ENCODE measurements at regions not wholly inside any gene's neighbourhood (a gene's known extent, or its start where the extent isn't known, plus 50 kb on each side); places are given as distances from the start of the nearest gene placed in this dataset.

DNA sequence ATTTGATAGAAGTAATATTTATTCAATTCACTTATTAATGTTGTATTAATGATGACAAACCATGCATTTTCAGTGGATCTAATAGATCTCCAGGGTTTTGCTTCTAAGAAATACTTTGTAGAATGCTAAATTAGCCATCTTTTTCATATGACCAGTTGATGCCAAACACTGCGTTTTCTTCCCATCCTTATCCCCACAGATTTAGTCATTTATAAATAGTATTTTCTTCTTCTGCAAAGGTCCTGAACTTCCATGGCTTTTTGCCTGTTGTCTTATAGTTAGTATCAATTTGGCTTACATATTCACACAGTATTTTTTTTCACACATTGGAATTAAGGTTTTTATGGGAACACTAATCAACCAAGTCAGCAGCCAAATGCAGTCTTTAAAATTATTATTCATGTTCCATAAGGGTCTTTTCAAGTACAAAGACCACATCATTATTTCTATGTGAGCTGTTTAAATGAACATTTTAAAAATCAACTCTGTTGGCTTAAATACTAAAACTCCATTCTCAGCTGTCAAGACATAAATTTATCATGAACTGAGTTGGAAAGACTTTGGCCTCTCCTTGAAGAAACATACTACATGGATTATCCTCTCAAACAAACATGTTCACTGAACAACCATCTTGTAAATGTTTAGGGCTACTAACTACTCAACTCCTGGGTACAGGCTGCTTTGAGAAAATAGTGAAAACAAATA, 1278.4 kb upstream of the FLRT2 start:
- Mint-ChIP-seq H3K9me3 (peaks cover 5% of the 10 kb centered on the region), H3K27me3 (no peaks in the 10 kb centered on the region), H3K4me1 (no peaks in the 10 kb centered on the region), H3K36me3 (no peaks in the 10 kb centered on the region), H3K4me3 (no peak overlapping the region), H3K27ac (no peak overlapping the region)
- no peak for ATAC-seq

DNA sequence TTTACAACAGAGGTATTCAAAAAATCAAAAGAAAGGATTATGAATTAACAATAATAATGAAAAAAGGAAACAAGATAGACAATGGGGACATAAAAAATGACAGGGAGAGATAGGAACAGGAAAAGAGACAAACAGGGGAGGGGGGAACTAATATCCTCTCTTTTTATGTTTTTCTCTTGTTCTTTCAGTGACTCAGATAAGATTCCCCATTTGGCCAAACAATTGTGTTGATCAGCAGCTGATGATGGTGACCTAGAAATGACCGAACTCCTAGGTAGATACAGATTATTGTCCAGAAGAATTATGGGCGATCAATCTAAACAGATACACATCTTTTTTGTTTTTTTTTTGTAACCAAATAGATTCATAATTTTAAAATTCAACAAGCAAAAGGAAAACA, 1277.2 kb upstream of the FLRT2 start:
- H3K27ac Mint-ChIP-seq = no peak overlapping the region

DNA sequence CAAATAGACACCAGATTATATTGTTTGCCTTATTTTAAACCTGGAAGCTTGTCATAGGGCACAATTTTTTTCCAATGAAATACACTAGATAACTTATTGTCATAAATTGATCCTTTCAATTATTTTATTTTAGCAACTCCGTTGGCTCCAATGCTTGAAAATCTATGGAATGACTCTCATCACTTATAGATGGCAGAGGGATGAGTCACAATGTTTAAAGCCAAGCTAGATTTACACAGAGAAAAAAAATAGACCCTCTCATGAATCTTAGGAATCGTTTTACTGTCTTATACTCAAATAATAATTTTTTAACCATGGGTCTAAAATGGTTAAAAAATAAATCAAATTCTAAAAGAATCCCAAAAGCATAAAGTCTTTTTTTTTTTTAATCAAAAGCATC, 1276.6 kb upstream of the FLRT2 start:
- H3K27me3 Mint-ChIP-seq = no peaks in the 10 kb centered on the region
- peaks cover 5% of the 10 kb centered on the region for H3K9me3 Mint-ChIP-seq
- no peaks in the 10 kb centered on the region for H3K36me3 Mint-ChIP-seq
- no peak overlapping the region for H3K4me3 Mint-ChIP-seq
- no peak for ATAC-seq
- H3K27ac Mint-ChIP-seq = no peak overlapping the region
- H3K4me1 Mint-ChIP-seq = no peaks in the 10 kb centered on the region

More for the DNA sequence above, 1277.2 kb upstream of the FLRT2 start:
- no peaks in the 10 kb centered on the region for H3K36me3 Mint-ChIP-seq
- H3K9me3 Mint-ChIP-seq = peaks cover 5% of the 10 kb centered on the region
- ATAC-seq = no peak
- no peaks in the 10 kb centered on the region for H3K4me1 Mint-ChIP-seq
- H3K27me3 Mint-ChIP-seq = no peaks in the 10 kb centered on the region
- no peak overlapping the region for H3K4me3 Mint-ChIP-seq

DNA sequence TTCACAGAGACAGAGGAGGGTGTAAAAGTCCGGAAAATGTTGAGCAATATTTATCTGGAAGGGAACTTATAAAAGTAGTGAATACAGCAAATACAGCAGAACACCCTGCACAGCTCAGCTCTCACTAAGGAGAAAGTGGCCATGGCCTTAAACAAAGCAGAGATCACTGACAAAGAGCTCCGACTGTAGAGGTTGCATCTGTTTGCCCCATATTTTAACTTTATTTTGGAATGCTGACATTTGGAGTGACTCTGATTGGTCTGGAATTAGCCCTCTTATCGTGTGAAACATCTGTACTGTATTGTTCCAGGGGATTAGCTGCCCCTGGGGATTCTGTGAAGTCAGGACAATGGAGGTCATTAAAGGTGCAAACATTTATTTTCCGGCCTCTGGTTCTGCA, 1275.7 kb upstream of the FLRT2 start:
- no peak overlapping the region for H3K4me3 Mint-ChIP-seq
- no peaks in the 10 kb centered on the region for H3K36me3 Mint-ChIP-seq
- H3K9me3 Mint-ChIP-seq = peaks cover 5% of the 10 kb centered on the region
- no peaks in the 10 kb centered on the region for H3K27me3 Mint-ChIP-seq
- no peak overlapping the region for H3K27ac Mint-ChIP-seq
- ATAC-seq = no peak
- H3K4me1 Mint-ChIP-seq = no peaks in the 10 kb centered on the region

DNA sequence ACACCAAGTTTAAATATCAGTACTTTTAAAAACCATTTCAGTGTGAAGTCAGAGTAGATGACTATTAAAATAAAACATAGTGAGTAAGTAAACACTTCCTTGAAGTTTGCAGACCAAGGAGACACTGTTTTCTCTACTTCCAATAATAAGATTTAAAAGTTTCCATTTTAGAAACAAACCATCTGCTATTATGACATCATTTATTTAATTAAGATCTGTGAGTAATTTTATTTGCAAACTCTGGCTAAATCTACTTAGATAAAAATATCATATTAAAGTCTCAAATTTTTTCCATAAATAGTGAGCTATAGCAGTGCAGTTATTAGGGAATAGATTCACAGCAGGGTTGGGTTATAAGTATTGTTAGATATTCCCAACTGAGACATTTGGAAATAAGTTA, 1267.0 kb upstream of the FLRT2 start:
- H3K27me3 Mint-ChIP-seq = no peaks in the 10 kb centered on the region
- no peak overlapping the region for H3K4me3 Mint-ChIP-seq
- no peak for ATAC-seq
- no peaks in the 10 kb centered on the region for H3K36me3 Mint-ChIP-seq
- H3K9me3 Mint-ChIP-seq = no peaks in the 10 kb centered on the region
- H3K27ac Mint-ChIP-seq = no peak overlapping the region
- H3K4me1 Mint-ChIP-seq = no peaks in the 10 kb centered on the region

DNA sequence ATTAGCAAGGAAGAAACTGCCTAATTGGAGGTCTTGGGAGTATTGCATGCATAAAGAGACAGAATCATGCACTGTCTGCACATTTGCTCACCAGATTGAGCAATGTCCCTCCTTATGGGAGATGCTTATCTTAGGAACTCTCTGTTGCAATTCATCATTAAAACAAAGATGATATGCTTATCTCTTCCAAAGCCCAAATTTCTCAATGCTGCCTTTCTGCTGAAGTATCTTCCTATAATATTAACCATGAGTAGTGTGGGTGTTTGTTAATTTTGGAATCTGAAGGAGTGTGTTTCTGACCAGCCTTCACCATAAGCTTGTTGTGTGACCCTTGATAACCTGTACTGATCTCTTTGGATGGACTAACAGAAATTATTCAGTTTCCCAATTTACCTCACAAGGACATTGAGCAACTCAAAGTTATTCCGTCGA, 1257.6 kb upstream of the FLRT2 start:
- Mint-ChIP-seq H3K9me3 (peaks cover 4% of the 10 kb centered on the region), H3K36me3 (no peaks in the 10 kb centered on the region), H3K4me1 (no peaks in the 10 kb centered on the region), H3K27ac (no peak overlapping the region), H3K27me3 (no peaks in the 10 kb centered on the region), H3K4me3 (no peak overlapping the region)
- ATAC-seq = no peak

DNA sequence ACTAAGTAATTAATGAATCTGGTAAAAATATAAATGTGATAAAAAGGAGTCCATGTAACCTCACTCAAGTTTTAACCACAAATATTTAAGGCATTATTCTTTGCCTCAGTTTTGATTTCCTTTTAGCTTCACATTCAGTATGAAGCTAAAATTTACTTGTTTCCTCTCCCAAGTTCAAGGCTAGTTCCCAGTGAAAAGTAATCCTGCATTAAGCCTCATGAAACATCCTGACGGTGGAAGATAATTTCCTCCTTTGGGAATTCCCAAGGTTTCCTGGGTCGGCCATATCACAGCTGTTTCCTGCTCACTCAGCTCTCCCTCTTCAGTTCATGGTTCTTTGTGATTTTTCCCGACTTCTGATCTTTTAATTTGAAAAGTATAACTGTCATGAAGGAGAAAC, 1256.8 kb upstream of the FLRT2 start:
- Mint-ChIP-seq H3K4me3 (no peak overlapping the region), H3K36me3 (no peaks in the 10 kb centered on the region), H3K9me3 (peaks cover 4% of the 10 kb centered on the region), H3K4me1 (no peaks in the 10 kb centered on the region), H3K27ac (no peak overlapping the region), H3K27me3 (no peaks in the 10 kb centered on the region)
- no peak for ATAC-seq

DNA sequence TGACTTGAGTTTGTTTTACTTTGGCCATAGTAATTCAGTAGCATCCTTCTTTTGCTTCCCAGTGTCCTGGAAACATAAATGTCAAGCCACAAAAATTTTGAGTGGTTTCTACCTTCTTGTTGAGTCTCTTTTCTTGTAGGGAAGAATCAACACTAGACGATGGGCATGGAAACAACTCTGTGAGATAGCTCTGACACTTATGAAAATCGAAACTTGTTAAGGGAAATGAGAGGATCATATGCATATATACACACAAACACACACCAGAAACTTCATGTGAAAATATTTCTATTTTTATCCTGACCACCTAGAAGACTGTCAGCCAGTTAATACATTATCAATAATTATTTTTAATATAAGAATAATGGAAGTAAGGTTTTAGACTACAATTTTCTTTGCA, 1247.3 kb upstream of the FLRT2 start:
- Mint-ChIP-seq H3K27me3 (no peaks in the 10 kb centered on the region), H3K27ac (no peak overlapping the region), H3K36me3 (no peaks in the 10 kb centered on the region), H3K4me3 (no peak overlapping the region), H3K9me3 (peaks cover 2% of the 10 kb centered on the region), H3K4me1 (no peaks in the 10 kb centered on the region)
- ATAC-seq = no peak

DNA sequence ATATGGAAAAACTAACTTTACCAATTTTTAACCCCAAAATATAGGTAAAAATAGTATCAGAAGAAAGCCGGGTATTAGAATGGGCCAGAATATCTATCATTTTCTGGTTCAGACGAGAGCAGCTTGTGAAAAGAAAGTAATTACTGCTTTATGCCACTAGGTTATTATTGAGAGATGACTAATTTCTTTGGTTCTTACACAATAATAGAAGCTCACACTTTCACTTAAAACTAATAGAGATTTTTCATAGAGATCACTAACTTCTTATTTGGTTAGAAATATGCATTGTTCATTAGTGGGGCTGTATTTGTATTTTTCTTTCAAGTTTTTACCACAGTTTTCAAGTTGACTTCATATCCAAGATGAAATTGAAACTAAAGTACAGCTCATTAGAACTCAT, 1241.2 kb upstream of the FLRT2 start:
- H3K36me3 Mint-ChIP-seq = no peaks in the 10 kb centered on the region
- no peak overlapping the region for H3K27ac Mint-ChIP-seq
- no peak overlapping the region for H3K4me3 Mint-ChIP-seq
- H3K9me3 Mint-ChIP-seq = peaks cover 7% of the 10 kb centered on the region
- H3K27me3 Mint-ChIP-seq = no peaks in the 10 kb centered on the region
- ATAC-seq = no peak
- H3K4me1 Mint-ChIP-seq = no peaks in the 10 kb centered on the region

DNA sequence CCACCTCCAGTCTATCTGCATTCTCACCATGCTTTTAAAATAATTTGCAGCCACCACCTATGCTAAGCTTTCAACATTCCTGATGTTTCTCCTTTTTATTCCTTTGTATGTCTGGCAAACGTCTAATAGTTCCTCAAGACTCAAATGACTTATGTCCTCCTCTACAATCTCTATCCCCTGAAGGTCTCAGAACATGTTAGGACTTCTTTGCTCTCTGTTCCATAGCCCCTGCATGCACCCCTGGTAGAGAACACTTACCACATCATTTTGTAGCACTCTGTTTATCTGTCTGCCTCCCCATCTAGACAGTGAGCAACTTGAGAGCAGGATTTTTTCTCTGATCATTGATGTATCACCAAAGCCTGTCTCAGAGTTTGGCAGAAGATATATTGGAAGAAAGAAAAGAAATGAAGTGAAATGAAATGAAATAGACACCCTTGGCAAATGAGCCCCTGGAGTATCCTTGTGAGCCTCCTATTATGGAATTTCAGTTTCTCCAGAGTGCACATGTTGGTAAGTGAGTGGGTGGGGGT, 1231.2 kb upstream of the FLRT2 start:
- H3K4me1 Mint-ChIP-seq = no peaks in the 10 kb centered on the region
- no peak overlapping the region for H3K27ac Mint-ChIP-seq
- no peak overlapping the region for H3K4me3 Mint-ChIP-seq
- no peaks in the 10 kb centered on the region for H3K36me3 Mint-ChIP-seq
- peaks cover 2% of the 10 kb centered on the region for H3K9me3 Mint-ChIP-seq
- ATAC-seq = no peak
- no peaks in the 10 kb centered on the region for H3K27me3 Mint-ChIP-seq

DNA sequence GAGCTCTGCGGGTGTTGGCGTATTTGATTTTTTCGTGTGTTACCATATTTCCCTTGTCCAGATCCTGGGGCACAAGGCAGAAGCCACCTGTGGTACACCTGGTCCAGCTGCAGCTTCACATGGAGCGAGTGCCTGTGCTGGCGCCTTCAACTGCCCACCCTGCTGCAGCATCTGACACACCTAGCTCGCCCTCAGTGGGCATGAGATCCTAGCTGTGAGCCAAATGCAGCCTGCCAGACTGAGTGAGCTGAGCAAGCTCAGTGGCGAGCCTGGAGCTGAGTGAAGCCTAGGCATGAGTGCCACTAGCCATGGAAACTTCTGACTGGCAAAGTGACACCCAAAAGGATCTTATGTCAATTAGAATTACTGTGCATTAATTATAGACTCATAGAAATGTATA, 1226.8 kb upstream of the FLRT2 start:
- Mint-ChIP-seq H3K27me3 (no peaks in the 10 kb centered on the region), H3K4me1 (no peaks in the 10 kb centered on the region), H3K36me3 (no peaks in the 10 kb centered on the region), H3K9me3 (peaks cover 9% of the 10 kb centered on the region), H3K27ac (no peak overlapping the region), H3K4me3 (no peak overlapping the region)
- no peak for ATAC-seq

DNA sequence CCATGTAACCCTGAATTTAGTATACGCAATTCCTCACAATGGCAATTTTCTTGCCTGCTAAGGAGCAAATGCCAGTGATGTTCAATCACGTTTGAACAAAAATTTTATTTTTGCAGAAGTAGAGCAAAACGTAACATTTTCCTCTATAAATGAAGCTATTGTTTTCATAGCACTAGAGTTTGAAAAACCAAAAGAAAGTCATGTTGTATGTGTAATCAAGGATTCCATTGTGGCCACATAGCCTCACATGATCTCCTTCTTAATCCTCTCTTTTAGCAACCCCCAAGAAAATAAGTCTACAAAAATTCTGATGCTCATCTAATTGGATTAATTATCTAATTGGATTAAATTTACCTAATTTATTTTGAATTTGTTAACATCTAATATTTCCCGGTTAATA, 1217.4 kb upstream of the FLRT2 start:
- Mint-ChIP-seq H3K4me1 (no peaks in the 10 kb centered on the region), H3K4me3 (no peak overlapping the region), H3K27me3 (no peaks in the 10 kb centered on the region), H3K36me3 (no peaks in the 10 kb centered on the region), H3K9me3 (peaks cover 11% of the 10 kb centered on the region), H3K27ac (no peak overlapping the region)
- no peak for ATAC-seq

DNA sequence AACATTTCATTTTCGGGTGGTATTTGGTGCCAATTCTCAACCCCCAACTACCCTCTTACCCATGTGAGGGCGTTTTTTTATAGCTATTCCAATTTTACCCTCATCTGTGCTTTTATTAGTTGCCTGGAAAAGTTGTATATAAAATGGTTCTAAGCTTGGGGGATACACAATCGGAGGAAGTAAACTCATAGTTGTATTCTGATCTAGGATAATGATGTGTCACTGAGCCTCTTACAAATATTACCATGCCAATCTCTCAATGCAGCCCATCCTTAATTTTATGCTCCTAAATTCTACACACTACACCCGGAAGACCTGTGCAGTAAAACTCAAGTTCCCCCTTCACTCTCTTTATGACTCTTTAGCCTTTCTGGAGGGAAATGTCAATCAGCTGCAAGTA, 1206.5 kb upstream of the FLRT2 start:
- H3K27me3 Mint-ChIP-seq = no peaks in the 10 kb centered on the region
- no peak overlapping the region for H3K4me3 Mint-ChIP-seq
- no peaks in the 10 kb centered on the region for H3K4me1 Mint-ChIP-seq
- no peaks in the 10 kb centered on the region for H3K36me3 Mint-ChIP-seq
- no peak overlapping the region for H3K27ac Mint-ChIP-seq
- peaks cover 11% of the 10 kb centered on the region for H3K9me3 Mint-ChIP-seq
- no peak for ATAC-seq

DNA sequence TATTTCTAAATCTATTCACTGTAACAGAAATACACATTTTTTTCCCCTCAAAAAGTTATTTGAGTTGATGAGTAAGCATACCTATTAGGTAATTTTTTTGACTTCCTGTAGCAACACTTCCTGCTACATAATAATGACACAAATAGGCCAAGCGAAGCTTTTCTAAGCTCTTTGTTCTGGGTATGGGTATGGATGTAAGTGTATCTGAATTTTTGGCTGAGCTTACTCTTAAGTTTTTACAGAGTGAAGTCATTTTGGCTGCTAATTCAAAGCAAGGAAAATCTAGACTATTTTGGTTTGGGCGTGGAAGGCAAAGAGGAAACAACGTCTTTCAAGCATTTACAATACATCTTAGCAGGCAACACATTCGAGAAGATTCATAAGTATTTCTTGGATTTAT, 1206.0 kb upstream of the FLRT2 start:
- no peak overlapping the region for H3K4me3 Mint-ChIP-seq
- no peak for ATAC-seq
- no peaks in the 10 kb centered on the region for H3K4me1 Mint-ChIP-seq
- H3K27me3 Mint-ChIP-seq = no peaks in the 10 kb centered on the region
- no peaks in the 10 kb centered on the region for H3K36me3 Mint-ChIP-seq
- H3K9me3 Mint-ChIP-seq = peaks cover 10% of the 10 kb centered on the region
- no peak overlapping the region for H3K27ac Mint-ChIP-seq

DNA sequence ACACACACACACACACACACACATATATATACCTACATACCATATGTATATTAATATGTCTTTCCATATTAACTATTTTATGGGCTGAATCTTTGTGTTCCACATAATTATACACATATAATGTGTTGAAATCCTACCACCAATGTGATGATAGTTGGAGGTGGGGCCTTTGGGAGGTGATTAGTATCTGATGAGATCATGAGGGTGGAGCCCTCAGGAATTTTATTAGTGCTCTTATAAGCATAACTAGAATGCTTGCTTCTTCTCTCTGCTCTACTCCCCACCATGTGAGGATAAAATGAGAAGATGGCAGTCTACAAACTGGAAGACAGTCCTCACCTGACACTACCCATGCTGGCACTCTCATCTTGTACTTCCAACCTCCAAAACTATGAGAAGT, 1193.5 kb upstream of the FLRT2 start:
- Mint-ChIP-seq H3K4me3 (no peak overlapping the region), H3K27me3 (no peaks in the 10 kb centered on the region), H3K36me3 (no peaks in the 10 kb centered on the region), H3K9me3 (peaks cover 20% of the 10 kb centered on the region), H3K4me1 (no peaks in the 10 kb centered on the region), H3K27ac (no peak overlapping the region)
- ATAC-seq = no peak

DNA sequence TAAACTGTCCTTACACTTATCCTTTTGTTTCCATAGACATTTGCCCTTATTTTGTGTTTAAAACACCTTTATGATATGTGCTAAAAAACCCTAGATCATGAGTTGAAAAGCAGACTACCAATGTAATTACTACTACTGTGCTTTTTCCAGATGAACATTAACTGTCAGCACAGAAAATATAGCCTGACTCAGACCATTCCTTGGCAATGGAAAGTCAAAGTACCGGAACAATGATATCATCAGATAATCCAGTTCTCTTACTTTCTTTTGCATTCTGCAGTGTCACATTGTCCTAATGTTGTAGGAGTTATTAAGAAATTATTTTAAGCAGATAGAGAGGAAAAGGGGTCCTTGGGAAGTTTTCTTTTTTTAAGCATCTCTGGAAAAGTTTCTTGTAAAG, 1189.0 kb upstream of the FLRT2 start:
- ATAC-seq = no peak
- Mint-ChIP-seq H3K27me3 (no peaks in the 10 kb centered on the region), H3K4me3 (no peak overlapping the region), H3K27ac (no peak overlapping the region), H3K4me1 (no peaks in the 10 kb centered on the region), H3K9me3 (peaks cover 5% of the 10 kb centered on the region), H3K36me3 (no peaks in the 10 kb centered on the region)

Data from stimulated activated memory B cell treated with anti-CD40 and anti-IgM and Interleukin-4, amounts not matched to agents 10 μg/mL and 1 μg/mL and 100 μg/mL, for 72 hours (primary cell).